ENCODE measurements at regions not wholly inside any gene's neighbourhood (a gene's known extent, or its start where the extent isn't known, plus 50 kb on each side); places are given as distances from the start of the nearest gene placed in this dataset.
A peak's percentile ranks its signal among the peaks of the same experiment; 100 is the strongest.
"Not testable (repeated sequence)": the region's sequence is repeated elsewhere in the genome, so short reads cannot be mapped to it uniquely, and the experiment has no call there.

GRCh38 chr10:93222876-93223275 is 149.2 kb downstream of the CYP26A1 start:
- H3K27me3 ChIP-seq (ENCODE audit: control insufficient read depth, insufficient read depth, low read length) = peaks cover 4% of the 10 kb centered on the region; the same call in 1 of the 2 replicates
- ChIA-PET CTCF (interaction anchor here (0.8 to 1.8 kb wide), 4 partner anchors 18 to 107 kb away, joined by 3 to 5 read pairs (median 4); no protein-coding TSS in a partner anchor), POLR2A (no interaction called here)
- no peak for DNase-seq (ENCODE audit: low read depth)
- H3K36me3 ChIP-seq (ENCODE audit: control insufficient read depth, insufficient read depth, low read length) = no peaks in the 10 kb centered on the region
- H3K4me3 ChIP-seq (ENCODE audit: low read depth, low read length) = no peak overlapping the region
- TF ChIP-seq CTCF (IDR thresholded peaks at IDR 0.05; ENCODE audit: insufficient read depth, low read depth, low read length) = no peak

- Histone ChIP-seq H3K36me3 (ENCODE audit: control insufficient read depth, insufficient read depth, low read length) (no peaks in the 10 kb centered on the region), H3K27me3 (ENCODE audit: control insufficient read depth, insufficient read depth, low read length) (peaks cover 4% of the 10 kb centered on the region; the same call in 1 of the 2 replicates), H3K4me3 (ENCODE audit: low read depth, low read length) (no peak overlapping the region)
- DNase-seq (ENCODE audit: low read depth) = no peak
- CTCF ChIA-PET = interaction anchor here (0.8 to 1.8 kb wide), 7 partner anchors 17 to 157 kb away, joined by 3 to 8 read pairs (median 5); no protein-coding TSS in a partner anchor
- POLR2A ChIA-PET = no interaction called here
- TF ChIP-seq CTCF (IDR thresholded peaks at IDR 0.05; ENCODE audit: insufficient read depth, low read depth, low read length) = no peak
Observed at GRCh38 chr10:93223336-93223735, 149.6 kb downstream of the CYP26A1 start.

DNA sequence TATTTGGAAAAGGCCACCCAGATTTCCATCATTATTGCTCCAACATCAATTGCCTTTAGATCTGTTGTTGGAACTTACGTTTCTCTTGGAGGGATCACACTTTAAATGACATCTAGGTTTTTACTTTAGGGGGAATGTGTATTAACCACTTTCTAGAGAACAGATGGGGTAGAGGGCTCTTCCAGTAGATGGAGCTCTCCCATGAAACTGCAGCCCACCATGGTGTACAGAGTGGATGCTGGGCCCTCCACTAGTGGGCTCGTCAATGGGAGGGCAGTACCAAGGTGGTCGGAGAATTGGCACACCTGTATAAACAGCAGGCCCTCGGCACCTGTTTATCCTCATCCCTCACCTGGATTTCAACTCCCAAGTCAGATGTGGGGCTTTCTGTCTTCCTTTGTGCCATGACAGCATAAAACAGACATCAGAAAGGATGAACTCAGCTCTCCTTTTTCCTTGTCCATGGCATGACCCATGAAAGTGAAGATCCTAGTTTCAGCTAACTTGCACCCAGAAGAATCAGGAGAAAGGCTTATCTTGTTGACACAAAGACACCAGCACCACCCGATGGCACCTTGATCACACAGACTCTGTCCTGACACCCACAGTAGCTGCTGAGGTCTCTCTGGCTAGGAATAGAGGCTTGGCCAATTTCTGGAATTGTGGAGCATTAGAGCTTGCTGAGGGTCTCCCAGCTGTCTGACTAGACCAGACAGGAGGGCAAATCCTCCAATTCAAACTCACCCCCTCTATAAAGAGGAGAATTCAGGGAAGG is 150.5 kb downstream of the CYP26A1 start:
- Histone ChIP-seq H3K4me3 (ENCODE audit: low read depth, low read length) (no peak overlapping the region), H3K36me3 (ENCODE audit: control insufficient read depth, insufficient read depth, low read length) (no peaks in the 10 kb centered on the region), H3K27me3 (ENCODE audit: control insufficient read depth, insufficient read depth, low read length) (peaks cover 4% of the 10 kb centered on the region; the same call in 1 of the 2 replicates)
- no peak for DNase-seq (ENCODE audit: low read depth)
- ChIA-PET CTCF (interaction anchor here (0.7 to 1.6 kb wide), 5 partner anchors 12 to 158 kb away, joined by 3 to 8 read pairs (median 4); no protein-coding TSS in a partner anchor), POLR2A (no interaction called here)
- peak; percentile 16; the same call in 1 of the 2 replicates for TF ChIP-seq CTCF (IDR thresholded peaks at IDR 0.05; ENCODE audit: insufficient read depth, low read depth, low read length)

GRCh38 chr10:93225938-93226337 is 152.2 kb downstream of the CYP26A1 start:
- DNase-seq (ENCODE audit: low read depth) = no peak
- CTCF ChIA-PET = no interaction called here
- no peak for TF ChIP-seq CTCF (IDR thresholded peaks at IDR 0.05; ENCODE audit: insufficient read depth, low read depth, low read length)
- no peaks in the 10 kb centered on the region for H3K36me3 ChIP-seq (ENCODE audit: control insufficient read depth, insufficient read depth, low read length)
- peaks cover 4% of the 10 kb centered on the region; the same call in 1 of the 2 replicates for H3K27me3 ChIP-seq (ENCODE audit: control insufficient read depth, insufficient read depth, low read length)
- no peak overlapping the region for H3K4me3 ChIP-seq (ENCODE audit: low read depth, low read length)
- POLR2A ChIA-PET = no interaction called here

- no peak for TF ChIP-seq CTCF (IDR thresholded peaks at IDR 0.05; ENCODE audit: insufficient read depth, low read depth, low read length)
- ChIA-PET CTCF (no interaction called here), POLR2A (no interaction called here)
- H3K4me3 ChIP-seq (ENCODE audit: low read depth, low read length) = no peak overlapping the region
- peaks cover 4% of the 10 kb centered on the region for H3K27me3 ChIP-seq (ENCODE audit: control insufficient read depth, insufficient read depth, low read length)
- no peak for DNase-seq (ENCODE audit: low read depth)
- H3K36me3 ChIP-seq (ENCODE audit: control insufficient read depth, insufficient read depth, low read length) = no peaks in the 10 kb centered on the region
Observed at GRCh38 chr10:93226619-93227018, 152.9 kb downstream of the CYP26A1 start.

DNA sequence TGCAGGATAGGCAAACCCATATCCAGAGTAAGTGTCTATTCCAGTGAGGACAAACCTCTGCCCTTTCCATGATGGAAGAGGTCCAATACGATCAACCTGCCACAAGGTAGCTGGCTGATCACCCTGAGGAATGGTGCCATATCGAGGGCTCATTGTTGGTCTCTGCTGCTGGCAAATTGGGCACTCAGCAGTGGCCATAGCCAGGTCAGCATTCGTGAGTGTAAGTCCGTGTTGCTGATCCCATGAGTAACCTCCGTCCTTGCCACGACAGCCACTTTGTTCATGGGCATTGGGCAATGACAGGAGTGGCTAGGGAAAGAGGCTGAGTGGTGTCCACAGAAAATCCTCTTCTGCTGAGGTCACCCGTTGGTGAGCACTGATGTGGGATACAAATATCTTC is 156.9 kb downstream of the CYP26A1 start:
- DNase-seq (ENCODE audit: low read depth); POLR2A ChIA-PET; CTCF ChIA-PET; H3K36me3 ChIP-seq (ENCODE audit: control insufficient read depth, insufficient read depth, low read length); H3K27me3 ChIP-seq (ENCODE audit: control insufficient read depth, insufficient read depth, low read length); H3K4me3 ChIP-seq (ENCODE audit: low read depth, low read length): not testable (repeated sequence)

GRCh38 chr10:93232159-93232558 is 158.5 kb downstream of the CYP26A1 start:
- POLR2A ChIA-PET; H3K4me3 ChIP-seq (ENCODE audit: low read depth, low read length); DNase-seq (ENCODE audit: low read depth); H3K36me3 ChIP-seq (ENCODE audit: control insufficient read depth, insufficient read depth, low read length); CTCF ChIA-PET; H3K27me3 ChIP-seq (ENCODE audit: control insufficient read depth, insufficient read depth, low read length): not testable (repeated sequence)

GRCh38 chr10:93234940-93235339 is 161.2 kb downstream of the CYP26A1 start:
- CTCF ChIA-PET = interaction anchor here (1.2 kb wide), 1 partner anchor 13 kb away, joined by 3 read pairs; no protein-coding TSS in a partner anchor
- H3K36me3 ChIP-seq (ENCODE audit: control insufficient read depth, insufficient read depth, low read length); H3K4me3 ChIP-seq (ENCODE audit: low read depth, low read length); H3K27me3 ChIP-seq (ENCODE audit: control insufficient read depth, insufficient read depth, low read length); DNase-seq (ENCODE audit: low read depth); POLR2A ChIA-PET: not testable (repeated sequence)

Measured in BJ (cell line).